ENCODE measurements at regions not wholly inside any gene's neighbourhood (a gene's known extent, or its start where the extent isn't known, plus 50 kb on each side); places are given as distances from the start of the nearest gene placed in this dataset.
"Not testable (repeated sequence)": the region's sequence is repeated elsewhere in the genome, so short reads cannot be mapped to it uniquely, and the experiment has no call there.

DNA sequence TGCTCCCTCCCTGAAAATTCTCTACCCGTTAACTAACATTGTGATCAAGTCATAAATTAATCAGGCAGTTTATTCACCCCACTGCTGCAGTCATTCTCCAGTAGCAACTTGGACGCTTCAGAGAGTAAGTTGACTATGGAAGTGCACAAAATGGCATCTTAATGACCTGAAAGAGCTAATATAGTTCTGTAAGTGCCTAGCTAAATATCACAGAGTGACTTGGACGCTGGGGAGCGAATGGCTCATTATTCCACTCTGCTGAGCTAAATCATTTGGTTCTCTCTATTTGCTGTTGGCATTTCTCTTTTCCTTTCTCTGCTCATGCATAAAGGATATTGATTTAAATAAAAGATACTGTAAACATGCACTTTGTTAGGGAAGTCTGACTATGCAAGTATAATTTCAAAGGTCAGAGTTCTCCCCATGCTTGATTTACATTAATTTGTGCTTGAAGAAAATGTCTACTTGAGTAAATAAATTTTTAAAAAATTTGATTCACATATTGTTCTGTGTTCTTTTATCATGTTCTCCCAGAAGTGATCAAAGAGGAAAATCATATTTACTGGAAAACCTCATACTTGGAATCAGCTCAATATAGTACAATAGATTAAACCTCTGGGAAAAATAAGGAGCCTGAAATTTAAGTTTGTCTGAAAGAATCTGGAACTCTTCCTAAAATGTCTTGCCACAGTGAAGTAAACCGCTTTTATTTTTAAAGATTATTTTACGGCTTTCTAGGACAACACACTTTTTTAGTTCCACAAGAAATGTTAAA lies 169.5 kb upstream of the HAPLN1 start:
- Histone ChIP-seq H3K27me3 (no peaks in the 10 kb centered on the region), H3K36me3 (no peaks in the 10 kb centered on the region), H3K4me1 (no peaks in the 10 kb centered on the region), H3K4me3 (no peak overlapping the region), H3K4me2 (no peak overlapping the region), H4K20me1 (no peaks in the 10 kb centered on the region), H3K9me3 (replicated peaks in 1 of 11) (no peaks in the 10 kb centered on the region), H3K9ac (no peak overlapping the region), H3K27ac (no peak overlapping the region)
- TF ChIP-seq Cebpa-rat (IDR thresholded peaks at IDR 0.05): no peak

GRCh38 chr5:83877911-83878706 lies 157.5 kb upstream of the HAPLN1 start:
- Histone ChIP-seq H3K36me3 (no peaks in the 10 kb centered on the region), H3K27me3 (no peaks in the 10 kb centered on the region), H3K9ac (no peak overlapping the region), H3K4me3 (no peak overlapping the region), H3K9me3 (replicated peaks in 1 of 11) (no peaks in the 10 kb centered on the region), H3K4me1 (no peaks in the 10 kb centered on the region), H3K27ac (no peak overlapping the region), H3K4me2 (no peak overlapping the region), H4K20me1 (no peaks in the 10 kb centered on the region)
- no peak for TF ChIP-seq Cebpa-rat (IDR thresholded peaks at IDR 0.05)

DNA sequence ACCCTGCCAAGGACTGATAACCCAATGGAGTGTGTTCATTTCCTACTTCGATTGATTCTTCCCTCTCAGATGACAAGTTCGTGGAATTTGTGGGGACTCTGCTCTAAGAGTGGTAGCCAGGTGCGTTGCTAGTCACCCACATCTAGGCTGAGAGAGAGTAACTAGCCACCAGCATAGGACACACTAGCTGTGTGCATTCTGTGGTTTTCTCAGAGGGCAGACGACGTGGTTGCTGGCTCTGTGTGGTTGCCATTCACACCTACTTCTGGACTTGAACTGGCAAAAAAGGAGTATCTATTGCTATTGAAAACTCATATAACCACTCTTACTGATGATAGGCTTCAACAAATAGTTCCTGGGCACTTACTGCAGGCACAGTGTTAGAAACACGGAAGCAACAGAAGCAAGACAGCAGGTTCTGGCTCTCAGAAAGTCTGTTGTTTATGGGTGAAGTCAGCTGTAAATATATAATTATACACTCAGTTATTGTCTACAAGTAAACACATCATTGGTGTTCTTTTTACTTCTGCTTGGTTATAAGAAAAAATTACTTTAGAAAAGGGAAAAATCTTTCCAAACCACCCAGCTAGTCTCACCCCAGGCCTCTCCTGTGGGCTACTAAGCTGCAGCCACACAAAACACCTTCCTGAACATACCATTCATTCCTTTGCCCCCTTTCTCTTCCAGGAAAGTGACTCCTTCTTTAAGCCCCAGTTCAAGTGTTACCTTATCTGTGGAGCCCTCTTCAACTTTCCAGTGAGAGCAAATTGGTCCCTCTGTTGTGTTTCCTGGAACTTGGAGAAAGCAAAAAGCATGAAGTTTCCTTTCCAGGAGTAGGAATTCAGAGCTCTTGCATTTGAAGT lies 151.1 kb upstream of the HAPLN1 start:
- H3K9ac ChIP-seq: no peak overlapping the region
- TF ChIP-seq Cebpa-rat (IDR thresholded peaks at IDR 0.05): no peak
- no peaks in the 10 kb centered on the region for H3K9me3 ChIP-seq (replicated peaks in 1 of 11)
- no peaks in the 10 kb centered on the region for H3K36me3 ChIP-seq
- H3K27me3 ChIP-seq: no peaks in the 10 kb centered on the region
- H4K20me1 ChIP-seq: no peaks in the 10 kb centered on the region
- H3K4me3 ChIP-seq: no peak overlapping the region
- H3K4me1 ChIP-seq: no peaks in the 10 kb centered on the region
- no peak overlapping the region for H3K4me2 ChIP-seq
- H3K27ac ChIP-seq: no peak overlapping the region

DNA sequence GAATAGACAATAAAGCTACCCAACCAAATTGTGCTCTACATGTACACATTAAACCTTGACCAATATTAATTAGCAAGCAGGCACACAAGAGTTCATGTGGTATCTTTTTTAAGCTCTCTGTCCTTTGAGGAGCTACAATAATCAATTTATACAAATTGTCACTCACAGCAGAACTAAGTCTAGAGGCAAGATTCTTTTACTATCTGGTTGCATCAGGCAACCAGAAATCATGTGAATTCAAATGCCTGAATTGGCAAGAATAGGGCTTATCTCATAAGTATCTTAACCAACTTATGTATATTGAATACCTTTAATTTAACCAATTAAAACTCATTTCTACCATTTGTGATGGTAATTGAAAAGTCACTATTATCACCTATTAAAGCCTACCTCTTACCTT lies 145.5 kb upstream of the HAPLN1 start:
- no peaks in the 10 kb centered on the region for H3K9me3 ChIP-seq (replicated peaks in 1 of 11)
- no peak overlapping the region for H3K9ac ChIP-seq
- H3K27me3 ChIP-seq: no peaks in the 10 kb centered on the region
- no peaks in the 10 kb centered on the region for H3K36me3 ChIP-seq
- peaks cover 0 to 7% (median 0%) of the 10 kb centered on the region in 10 experiments; a peak in 2 of 20 replicates for H3K4me1 ChIP-seq
- no peak for TF ChIP-seq Cebpa-rat (IDR thresholded peaks at IDR 0.05)
- no peaks in the 10 kb centered on the region for H4K20me1 ChIP-seq
- no peak overlapping the region for H3K4me2 ChIP-seq
- H3K27ac ChIP-seq: no peak overlapping the region
- no peak overlapping the region for H3K4me3 ChIP-seq

GRCh38 chr5:83865579-83865978 lies 144.9 kb upstream of the HAPLN1 start:
- Histone ChIP-seq H3K4me1 (peaks cover 0 to 7% (median 0%) of the 10 kb centered on the region in 10 experiments; a peak in 2 of 20 replicates), H4K20me1 (no peaks in the 10 kb centered on the region), H3K9ac (no peak overlapping the region), H3K36me3 (no peaks in the 10 kb centered on the region), H3K27ac (no peak overlapping the region), H3K4me3 (no peak overlapping the region), H3K4me2 (no peak overlapping the region), H3K27me3 (no peaks in the 10 kb centered on the region), H3K9me3 (replicated peaks in 1 of 11) (no peaks in the 10 kb centered on the region)
- TF ChIP-seq Cebpa-rat (IDR thresholded peaks at IDR 0.05): no peak

GRCh38 chr5:83864652-83865051 lies 144.0 kb upstream of the HAPLN1 start:
- Histone ChIP-seq H3K9ac (no peak overlapping the region), H3K9me3 (replicated peaks in 1 of 11) (no peaks in the 10 kb centered on the region), H3K4me2 (no peak overlapping the region), H3K4me3 (no peak overlapping the region), H3K27me3 (no peaks in the 10 kb centered on the region), H3K36me3 (no peaks in the 10 kb centered on the region), H4K20me1 (no peaks in the 10 kb centered on the region), H3K4me1 (peaks cover 0 to 7% (median 0%) of the 10 kb centered on the region in 10 experiments; a peak in 2 of 20 replicates), H3K27ac (no peak overlapping the region)
- TF ChIP-seq Cebpa-rat (IDR thresholded peaks at IDR 0.05): no peak

- no peaks in the 10 kb centered on the region for H4K20me1 ChIP-seq
- no peak overlapping the region for H3K4me2 ChIP-seq
- no peaks in the 10 kb centered on the region for H3K36me3 ChIP-seq
- no peaks in the 10 kb centered on the region for H3K27me3 ChIP-seq
- no peaks in the 10 kb centered on the region for H3K9me3 ChIP-seq (replicated peaks in 1 of 11)
- no peak overlapping the region for H3K27ac ChIP-seq
- H3K4me1 ChIP-seq: peaks cover 0 to 7% (median 0%) of the 10 kb centered on the region in 10 experiments; a peak in 2 of 20 replicates
- no peak overlapping the region for H3K4me3 ChIP-seq
- TF ChIP-seq Cebpa-rat (IDR thresholded peaks at IDR 0.05): no peak
- H3K9ac ChIP-seq: no peak overlapping the region
Observed at GRCh38 chr5:83857341-83857740, 136.7 kb upstream of the HAPLN1 start.

GRCh38 chr5:83856881-83857280 lies 136.2 kb upstream of the HAPLN1 start:
- TF ChIP-seq Cebpa-rat (IDR thresholded peaks at IDR 0.05): no peak
- H3K27me3 ChIP-seq: no peaks in the 10 kb centered on the region
- H3K9ac ChIP-seq: no peak overlapping the region
- H4K20me1 ChIP-seq: no peaks in the 10 kb centered on the region
- no peak overlapping the region for H3K4me3 ChIP-seq
- H3K4me2 ChIP-seq: no peak overlapping the region
- no peaks in the 10 kb centered on the region for H3K9me3 ChIP-seq (replicated peaks in 1 of 11)
- H3K4me1 ChIP-seq: peaks cover 0 to 6% (median 0%) of the 10 kb centered on the region in 10 experiments; a peak in 2 of 20 replicates
- H3K36me3 ChIP-seq: no peaks in the 10 kb centered on the region
- no peak overlapping the region for H3K27ac ChIP-seq

- not testable (repeated sequence) for H3K27me3 ChIP-seq, H4K20me1 ChIP-seq
Observed at GRCh38 chr5:83850412-83850811, 129.8 kb upstream of the HAPLN1 start.

More at GRCh38 chr5:83850412-83850811, 129.8 kb upstream of the HAPLN1 start:
- not testable (repeated sequence) for H3K9ac ChIP-seq; H3K36me3 ChIP-seq; H3K4me3 ChIP-seq; H3K9me3 ChIP-seq (replicated peaks in 1 of 11); H3K4me2 ChIP-seq; H3K4me1 ChIP-seq; H3K27ac ChIP-seq
